Lower leg skin (tissue), 3 donors: ENCODE measurements at regions not wholly inside any gene's neighbourhood (a gene's known extent, or its start where the extent isn't known, plus 50 kb on each side); places are given as distances from the start of the nearest gene placed in this dataset.

Source experiments
- CTCF ChIP-seq, 3 donors: fragments of 450-650 bp; IDR thresholded peaks; one replicate each; pipeline ENCODE4 v1.5.1; 2016; ENCODE audit warnings: antibody characterized with exemption in 3 of 3, mild to moderate bottlenecking in 3 of 3, moderate library complexity in 2 of 3
- POLR2A ChIP-seq, 2 donors: fragments of 450-650 bp; IDR thresholded peaks; one replicate each; pipeline ENCODE4 v1.6.1; 2016 to 2017; ENCODE audit warnings: antibody characterized with exemption in 2 of 2, mild to moderate bottlenecking in 1 of 2, moderate library complexity in 1 of 2

GRCh38 chr14:78073028-78073427 is 97.1 kb upstream of the NRXN3 start:
- TF ChIP-seq CTCF (IDR thresholded peaks at IDR 0.05) (no peak), POLR2A (IDR thresholded peaks at IDR 0.05) (no peak)
